GM21717 (cell line): ENCODE measurements at regions not wholly inside any gene's neighbourhood (a gene's known extent, or its start where the extent isn't known, plus 50 kb on each side); places are given as distances from the start of the nearest gene placed in this dataset.

Experiments
- ATAC-seq: cut with Tn5 transposase; IDR thresholded peaks from one replicate; pipeline ENCODE4 v1.9.1; 2021; ENCODE audit warnings: mild to moderate bottlenecking, moderate library complexity; ENCODE audit not compliant: unreplicated experiment

DNA sequence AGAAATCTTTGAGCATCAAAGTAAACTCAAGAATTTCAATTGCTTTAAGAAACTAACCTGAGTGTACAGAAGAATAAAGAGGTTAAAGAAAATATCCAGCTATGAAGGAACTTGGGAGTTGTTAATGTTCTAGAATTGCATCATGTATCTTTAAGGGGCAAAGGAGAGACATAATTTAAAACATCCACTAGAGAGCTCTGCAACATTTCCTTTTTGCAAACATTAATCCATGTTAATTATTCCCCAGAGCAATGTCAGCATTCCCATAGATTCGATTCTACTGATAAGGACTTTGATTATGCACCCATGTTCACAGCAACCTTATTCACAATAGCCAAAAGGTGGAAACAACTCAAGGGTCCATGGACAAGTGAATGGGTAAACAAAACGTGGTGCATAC is 80.2 kb upstream of the SORBS2 start:
- no peak for ATAC-seq

DNA sequence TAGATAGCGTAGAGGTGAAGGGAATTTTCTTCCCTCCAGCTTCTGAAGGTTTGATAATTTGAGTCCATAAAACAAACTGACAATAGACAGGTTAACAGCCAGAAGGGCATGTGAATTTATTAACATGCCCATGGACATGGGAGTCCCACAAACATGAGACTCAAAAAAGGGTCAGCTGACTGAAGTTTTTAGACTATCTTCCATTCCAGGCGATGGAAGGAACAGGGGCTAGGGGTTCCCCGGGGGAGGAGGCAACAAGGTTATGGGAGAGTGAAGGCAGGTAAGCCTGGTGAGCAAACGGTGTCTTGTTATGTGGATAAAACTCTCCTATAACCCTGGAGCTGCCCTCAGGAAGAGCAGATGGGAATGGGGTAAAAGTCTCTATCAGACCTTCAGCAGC is 81.5 kb upstream of the SORBS2 start:
- no peak for ATAC-seq

DNA sequence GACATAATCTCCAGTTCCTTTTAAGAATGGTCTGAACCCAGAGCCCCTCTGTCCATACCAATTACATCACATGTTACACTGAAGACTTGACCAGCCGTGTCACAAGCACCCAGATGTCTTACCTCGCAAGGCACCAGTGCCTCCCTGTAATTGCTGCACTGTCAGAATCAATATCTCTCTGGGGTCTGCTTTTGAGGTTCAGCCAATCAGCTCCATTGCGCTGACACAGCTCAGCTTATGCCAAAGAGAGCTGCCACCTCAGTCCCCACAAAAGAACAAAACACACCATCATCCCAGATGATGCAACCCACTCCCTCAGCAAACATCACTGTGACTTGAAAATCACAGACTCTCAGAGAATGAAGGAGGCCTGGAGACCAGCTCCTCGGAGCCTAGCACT is 82.5 kb upstream of the SORBS2 start:
- ATAC-seq, result no peak

DNA sequence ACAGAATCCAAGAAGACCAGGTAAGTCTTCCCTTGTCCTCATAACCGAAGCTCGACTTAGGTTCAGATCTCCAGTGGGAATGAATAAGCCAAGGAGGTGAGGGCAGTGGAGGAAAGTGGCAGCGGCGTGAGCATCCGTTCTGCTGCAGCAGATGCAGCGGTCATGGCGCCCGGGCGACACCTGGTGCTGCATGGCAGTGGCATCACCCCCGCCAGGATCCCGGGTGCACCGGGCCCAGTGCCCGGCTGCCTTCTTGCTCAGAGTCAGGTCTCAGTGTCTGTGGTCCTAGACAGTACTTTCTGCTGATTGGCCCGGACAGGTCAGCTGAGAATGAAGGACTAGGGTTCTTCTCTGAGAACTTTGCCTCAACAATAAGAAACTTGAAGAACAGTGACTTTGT is 83.4 kb upstream of the SORBS2 start:
- ATAC-seq, result no peak

DNA sequence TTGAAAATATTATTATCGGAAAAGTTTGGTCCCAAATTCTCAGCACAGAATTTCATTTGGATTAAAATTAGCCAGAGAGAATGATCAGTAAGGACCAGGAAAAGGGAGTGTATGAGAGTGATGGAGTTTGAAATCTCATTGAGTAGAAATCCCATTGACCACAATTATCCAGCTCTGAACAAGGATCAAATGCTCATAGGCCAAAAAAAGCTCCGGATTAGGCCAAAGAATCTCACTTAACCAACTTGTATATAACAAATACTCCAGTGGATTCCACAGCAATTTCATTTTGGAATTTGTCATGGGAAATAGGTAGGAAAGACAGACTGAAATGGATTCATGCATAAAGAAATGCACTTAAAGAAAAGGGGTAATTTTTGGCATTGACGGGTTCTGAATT is 83.9 kb upstream of the SORBS2 start:
- no peak for ATAC-seq

DNA sequence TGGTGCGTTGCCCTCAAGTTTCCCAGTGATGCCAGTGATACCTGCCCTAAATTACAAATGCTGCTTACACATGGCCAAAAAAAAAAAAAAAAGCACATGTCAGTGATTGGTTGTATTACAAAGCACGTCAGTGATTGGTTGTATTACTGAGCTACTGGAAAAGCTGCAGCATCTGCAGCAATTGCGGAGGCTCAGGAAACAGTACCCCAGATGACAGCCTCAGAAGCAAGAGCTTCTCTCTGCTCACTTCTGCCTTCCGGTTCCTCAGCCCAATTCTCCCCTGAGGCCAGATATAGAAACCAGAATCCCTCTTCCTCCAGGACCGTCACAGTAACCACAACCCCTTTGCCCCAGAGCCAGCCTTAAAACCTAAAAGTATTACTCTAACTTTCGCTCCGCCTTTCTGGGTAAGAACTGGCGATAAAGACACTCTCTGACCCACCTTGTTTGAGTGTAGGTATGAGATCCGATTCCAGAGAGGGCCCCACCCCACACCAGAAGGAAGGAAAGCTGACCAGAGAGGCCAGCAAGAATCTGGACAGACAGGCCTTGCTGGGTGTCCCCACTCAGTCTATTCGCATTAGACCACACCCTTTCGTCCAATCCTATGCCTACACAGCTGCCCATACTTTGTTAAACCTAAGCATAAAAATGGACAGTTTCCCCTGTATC is 85.0 kb upstream of the SORBS2 start:
- no peak for ATAC-seq

DNA sequence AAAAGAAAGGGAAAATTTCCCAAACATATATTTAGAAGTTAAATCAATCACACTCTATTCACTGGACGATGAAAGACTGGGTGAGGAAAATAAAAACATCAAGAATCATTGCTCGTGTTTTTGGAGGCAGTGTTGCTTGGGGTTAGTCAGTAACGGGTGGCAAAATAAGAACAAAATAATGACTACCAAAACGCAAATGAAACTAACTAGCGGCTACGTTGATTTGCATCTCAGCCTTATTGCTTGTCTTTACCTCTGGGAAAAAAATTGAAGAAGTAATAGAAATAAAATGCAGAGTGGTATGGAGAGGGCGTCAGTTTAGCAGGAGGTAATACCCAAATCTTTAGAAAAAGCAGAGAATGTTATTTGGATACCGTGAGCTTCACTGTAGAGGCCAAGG is 86.4 kb upstream of the SORBS2 start:
- ATAC-seq, result no peak

DNA sequence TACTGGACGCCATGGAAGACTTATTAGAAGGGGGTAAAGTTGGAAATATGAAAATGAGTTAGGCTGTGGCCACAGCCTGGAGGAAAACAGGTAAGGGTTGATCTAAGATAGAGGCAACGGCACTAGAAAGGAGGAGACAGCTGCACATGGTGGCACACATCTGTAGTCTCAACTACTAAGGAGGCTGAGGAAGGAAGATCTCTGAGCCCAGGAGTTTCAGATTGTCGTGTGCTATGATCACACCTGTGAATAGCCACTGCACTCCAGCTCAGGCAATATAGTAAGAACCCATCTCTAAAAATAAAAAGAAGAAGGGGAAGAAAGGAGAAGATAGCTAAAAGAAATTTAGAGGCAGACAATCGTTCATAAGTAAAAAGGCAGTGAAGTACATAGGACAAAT is 87.8 kb upstream of the SORBS2 start:
- no peak for ATAC-seq

DNA sequence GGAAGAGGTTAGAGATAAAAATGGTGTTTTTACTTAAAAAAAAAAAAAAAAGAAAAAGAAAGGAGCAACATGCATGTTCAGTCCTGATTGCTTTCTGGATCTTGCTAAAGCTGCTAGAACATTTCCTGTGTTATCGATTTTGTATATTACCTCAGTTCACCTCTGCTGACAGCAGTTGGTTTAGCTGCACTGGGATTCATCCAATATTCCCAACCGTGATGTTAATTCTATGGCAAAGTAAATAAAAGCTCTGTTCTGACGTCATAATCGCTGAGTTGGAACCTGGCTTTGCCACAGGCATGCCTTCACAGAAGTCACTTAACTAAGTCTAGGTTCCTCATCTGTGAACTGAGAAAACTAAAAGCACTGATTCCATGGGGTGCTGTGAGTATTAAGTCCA is 90.7 kb upstream of the SORBS2 start:
- no peak for ATAC-seq

DNA sequence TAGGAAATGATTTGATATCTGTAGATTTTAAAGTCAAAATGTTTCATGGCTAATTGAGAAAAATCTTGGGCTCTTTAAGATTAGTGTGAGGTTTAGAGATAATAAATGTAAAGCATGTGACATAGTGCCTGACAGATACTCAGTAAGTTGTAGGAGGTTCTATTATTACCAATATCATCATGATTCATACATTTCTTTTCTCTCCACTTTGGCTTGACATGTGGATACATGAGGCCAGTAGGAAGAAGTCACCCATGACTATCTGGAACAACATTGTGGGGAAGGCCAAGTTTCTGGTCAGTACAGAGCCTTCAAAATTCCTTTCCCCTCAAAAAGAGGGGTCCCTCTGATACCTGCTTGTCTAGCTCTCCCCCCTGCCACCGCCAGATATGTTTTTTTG is 91.2 kb upstream of the SORBS2 start:
- no peak for ATAC-seq

DNA sequence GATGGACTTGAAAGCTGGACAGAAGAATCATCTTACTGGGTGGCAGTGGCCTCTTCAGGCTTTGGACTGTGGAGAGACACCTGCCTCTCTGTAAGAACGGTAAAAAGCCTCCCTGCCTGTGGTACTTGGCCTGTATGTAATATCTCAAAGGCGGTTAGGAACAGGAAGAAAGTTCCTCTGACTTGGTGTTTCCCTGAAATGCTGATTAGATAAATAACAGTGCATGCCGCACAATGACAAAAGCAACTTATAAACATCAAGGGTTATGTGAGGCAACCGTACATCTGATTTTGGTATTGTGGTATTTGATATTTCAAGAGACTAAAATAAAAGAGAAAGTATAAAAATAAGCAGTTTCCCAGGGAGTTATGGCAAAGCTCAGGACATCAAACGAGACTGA is 92.4 kb upstream of the SORBS2 start:
- no peak for ATAC-seq

DNA sequence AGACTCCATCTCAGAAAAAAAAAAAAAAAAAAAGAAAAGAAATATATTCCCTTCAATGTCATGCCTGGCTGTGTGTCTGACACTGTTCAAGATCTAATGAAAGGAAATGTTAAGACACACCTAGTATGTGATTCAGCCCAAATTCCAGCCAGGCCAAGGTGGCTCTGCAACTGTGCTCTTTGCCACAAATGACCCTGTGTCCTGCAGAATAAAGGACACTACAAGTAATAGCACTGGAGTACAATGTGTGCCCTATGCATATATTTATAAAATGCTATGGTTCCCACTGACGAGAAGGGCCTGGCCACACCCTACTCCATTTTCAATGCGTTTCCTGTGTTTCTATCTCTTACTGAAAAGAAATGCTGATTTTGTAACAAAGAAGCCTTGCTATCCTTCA is 98.0 kb upstream of the SORBS2 start:
- no peak for ATAC-seq

DNA sequence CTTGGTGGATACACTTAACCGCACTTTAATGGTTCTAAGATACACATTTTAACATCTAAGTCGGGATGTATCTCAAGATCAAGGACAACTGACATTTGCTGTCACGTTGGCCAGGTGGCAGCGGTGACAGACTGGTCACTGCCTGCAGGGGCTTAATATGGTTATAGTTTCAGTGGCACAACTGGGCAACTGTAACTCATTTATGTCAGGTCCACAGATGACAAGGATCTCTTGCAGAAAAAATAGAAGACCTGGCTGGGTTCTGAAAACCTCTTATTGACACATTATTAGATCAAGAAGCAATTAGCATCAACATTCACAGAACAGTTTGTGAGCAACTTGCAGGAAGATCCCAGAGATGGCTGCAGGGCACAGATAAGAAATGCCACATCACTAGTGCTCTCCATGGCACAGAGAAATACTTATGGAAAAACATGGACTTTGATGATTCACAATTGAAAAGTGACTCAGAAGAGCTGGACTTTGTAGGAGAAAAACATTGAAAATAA is 99.6 kb upstream of the SORBS2 start:
- no peak for ATAC-seq

DNA sequence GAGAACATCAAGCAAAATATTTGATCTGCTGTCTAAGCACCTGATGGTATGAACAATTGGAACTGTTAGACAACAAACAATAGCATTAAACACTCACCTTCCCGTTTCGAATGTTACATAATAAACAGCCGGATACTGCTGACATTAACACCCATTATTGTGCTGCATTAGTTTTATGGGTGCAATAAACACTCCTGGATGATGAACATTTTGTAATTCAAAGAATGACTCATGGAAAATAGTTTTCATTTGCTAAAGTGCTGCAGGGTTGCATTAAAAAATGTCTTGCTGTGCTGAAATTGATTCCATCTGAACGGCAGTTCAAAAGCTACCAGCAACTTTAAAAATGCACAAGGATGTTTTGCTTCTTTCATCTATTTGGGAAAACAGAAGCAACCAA is 100.8 kb upstream of the SORBS2 start:
- ATAC-seq, result no peak

DNA sequence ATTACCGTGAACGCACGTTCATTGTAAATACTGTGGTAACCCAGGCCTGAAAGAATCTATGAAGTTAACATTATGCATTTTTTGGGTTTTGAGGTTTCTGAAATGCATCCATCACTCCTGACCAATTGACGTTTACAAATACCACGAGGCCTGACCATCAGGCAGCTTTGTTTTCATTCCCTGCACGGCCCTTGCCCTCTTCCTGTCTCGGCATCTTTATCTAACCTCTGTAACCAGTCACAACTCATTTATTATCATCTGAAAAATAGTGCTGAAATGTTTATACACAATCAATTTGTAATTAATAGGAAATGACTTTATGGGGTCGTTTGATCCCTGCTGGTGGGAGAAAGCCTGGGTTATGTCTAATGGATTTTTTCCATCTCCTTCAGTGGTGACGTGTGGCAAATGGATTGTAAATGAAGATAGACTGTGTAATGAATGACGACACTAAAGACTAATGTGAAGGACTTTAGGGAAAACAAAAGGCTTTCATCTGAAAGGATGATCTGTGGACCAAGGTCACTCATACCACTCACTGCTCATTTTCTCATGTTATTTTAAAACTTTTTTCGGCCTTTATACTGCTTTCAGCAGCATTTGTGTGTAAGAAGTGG is 102.7 kb upstream of the SORBS2 start:
- ATAC-seq, result no peak

DNA sequence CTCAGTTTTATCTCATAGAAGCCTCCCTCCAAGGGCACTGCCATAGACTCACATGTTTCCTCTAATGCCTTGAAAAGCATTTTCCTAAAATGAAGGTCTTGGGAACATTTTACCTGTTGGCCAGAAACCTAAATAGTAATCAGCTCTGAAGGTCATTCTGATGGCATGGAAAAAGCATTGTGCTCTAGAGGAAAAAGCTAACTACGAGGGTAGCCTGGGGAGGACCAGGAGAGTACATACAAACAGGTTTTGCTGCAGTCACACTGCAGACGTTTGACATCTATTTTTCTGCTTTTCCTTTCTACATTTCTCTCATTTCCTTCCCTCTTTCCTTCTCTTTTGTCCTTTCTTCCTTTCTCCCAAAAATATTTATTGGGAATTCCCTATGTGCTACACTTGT is 103.3 kb upstream of the SORBS2 start:
- no peak for ATAC-seq

DNA sequence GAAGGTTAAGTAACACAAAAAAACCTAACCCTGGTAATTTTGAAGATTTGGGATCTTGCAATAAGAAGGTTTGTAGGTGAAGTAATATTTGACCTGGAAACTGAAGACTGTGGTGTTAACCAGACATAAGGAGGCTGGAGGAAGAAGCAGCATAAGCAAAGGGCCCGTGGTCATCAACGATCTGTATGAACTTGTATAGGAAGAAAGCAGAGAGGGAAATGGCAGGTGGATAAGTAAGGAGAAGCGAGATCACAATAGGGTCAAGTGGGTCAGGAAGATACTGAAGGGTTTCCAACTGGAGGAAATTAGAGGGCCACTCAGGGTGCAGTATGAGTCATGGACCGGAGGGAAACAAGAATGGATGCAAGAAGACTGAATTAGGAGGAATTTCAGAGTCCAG is 103.8 kb upstream of the SORBS2 start:
- ATAC-seq, result no peak

DNA sequence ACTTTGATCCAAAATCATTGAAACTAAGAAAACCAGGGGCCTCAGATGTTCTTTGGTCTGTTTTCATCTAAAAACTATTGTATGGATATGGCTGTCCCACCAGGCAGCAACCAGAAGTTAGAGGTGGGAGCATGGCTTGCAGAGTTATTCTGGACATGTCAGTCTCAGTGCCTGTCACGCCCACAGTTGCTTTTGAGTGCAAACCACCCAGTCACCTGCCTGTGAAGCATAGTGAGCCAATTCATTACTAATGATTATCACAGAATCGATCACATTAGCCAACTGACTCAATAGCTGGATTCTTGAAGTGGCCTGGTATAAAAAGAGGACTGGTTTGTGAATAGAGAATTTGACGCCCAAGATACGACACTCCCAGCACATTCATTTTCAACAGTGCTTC is 104.2 kb upstream of the SORBS2 start:
- ATAC-seq, result no peak

DNA sequence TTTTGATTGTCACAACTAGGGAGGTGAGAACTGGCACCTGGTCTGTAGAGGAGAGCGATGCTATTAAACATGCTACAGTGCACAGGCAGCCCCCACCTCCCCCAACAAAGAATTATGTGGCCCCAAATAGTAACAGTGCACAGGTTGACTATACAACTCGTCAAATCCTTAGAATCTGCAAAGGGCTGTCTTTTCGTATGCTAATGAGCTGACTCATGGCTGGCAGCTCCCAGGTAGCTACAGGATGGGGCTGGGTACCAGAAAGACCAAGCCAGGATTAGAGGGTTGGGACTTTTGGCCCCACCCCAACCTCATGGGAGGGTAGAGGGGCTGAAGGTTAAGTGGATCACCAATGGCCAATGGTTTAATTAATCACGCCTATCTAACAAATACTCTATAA is 104.7 kb upstream of the SORBS2 start:
- no peak for ATAC-seq

DNA sequence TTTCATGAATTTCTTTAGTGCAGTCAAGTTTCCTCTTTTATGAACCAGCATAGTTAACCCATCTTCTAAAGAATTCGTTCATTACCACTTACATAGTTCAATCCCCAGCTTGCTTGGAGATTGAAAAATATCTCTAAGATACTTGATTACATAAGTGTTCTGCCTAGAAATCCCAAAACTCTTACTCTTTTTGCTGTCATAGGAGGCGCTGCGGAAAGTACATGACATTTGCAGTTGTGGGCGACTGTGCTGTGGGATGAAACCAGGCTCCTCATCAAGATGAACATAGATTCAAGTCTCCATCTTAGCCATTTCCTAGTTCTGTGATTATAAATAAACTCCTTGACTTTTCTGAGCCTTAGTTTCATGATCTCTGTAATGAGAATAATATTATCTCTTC is 107.1 kb upstream of the SORBS2 start:
- ATAC-seq, result no peak

DNA sequence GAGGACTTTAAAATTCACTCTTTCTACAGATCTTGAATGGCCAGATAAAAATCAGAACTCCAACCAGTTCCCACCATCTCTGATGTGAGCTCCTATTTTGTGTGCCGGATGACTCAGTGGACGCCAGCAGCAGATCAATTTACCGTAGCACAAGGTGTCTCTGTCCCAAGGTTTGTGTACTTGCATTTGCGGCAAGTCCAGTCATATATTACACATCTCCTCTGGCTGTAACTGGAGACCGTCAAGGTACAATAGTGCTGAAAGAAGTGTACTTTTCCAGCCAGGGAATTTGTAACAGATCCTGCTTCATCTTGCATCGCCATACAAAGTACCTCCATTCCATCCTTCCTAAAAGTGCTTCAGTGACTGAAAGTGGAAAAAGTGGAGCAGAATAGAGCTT is 108.2 kb upstream of the SORBS2 start:
- no peak for ATAC-seq

DNA sequence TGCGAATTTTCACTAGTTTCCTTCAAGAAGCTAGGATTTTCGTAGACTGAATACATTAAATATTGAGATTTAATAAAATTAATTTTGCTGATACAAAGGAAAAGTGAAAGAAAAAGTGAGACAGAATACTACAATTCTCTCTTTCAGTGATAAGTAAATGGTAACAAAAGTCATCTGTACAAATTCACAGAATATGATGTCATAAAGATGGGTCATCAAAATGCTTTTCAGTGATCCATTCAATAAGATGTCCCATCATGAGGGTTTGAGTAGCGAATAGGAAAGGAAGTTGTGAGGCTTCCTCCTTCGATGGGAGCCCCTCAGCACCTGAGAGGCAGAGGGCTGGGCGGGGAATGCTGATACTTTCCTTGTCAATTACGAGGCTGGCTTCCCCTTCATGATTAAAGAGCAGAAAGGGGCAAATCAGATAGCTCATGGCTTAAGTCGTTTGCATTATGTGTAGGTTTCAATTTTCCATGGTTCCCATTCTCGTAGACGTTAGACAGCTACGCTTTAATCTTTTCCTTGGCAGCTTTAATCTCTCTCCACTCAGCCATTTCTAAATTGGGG is 108.8 kb upstream of the SORBS2 start:
- ATAC-seq, result no peak
